HCT116 (cell line): ENCODE measurements at regions not wholly inside any gene's neighbourhood (a gene's known extent, or its start where the extent isn't known, plus 50 kb on each side); places are given as distances from the start of the nearest gene placed in this dataset.

Source experiments
- ATAC-seq: fragments of 200-7000 bp; cut with Tn5 transposase; 2 replicates; pipeline ENCODE4 v1.9.1; 2020; ENCODE audit warnings: mild to moderate bottlenecking, moderate library complexity
- BruUV-seq: library from RNA; stranded (reverse); fragments of 400-500 nt; replicated peaks from 2 replicates; lab custom pipeline; 2021; lab: Mats Ljungman, UMichigan
- CTCF ChIA-PET: fragments of 300-600 bp; sonication (Branson Sonifier 250); formaldehyde crosslinking; loops from one replicate; lab custom pipeline; 2021; ENCODE audit warnings: antibody characterized with exemption; lab: Charles Lee
- POLR2A ChIA-PET: fragments of 300-600, 350-600 bp; sonication (Branson Sonifier 250); formaldehyde crosslinking; loops from one replicate; lab custom pipeline; 2021; ENCODE audit warnings: antibody characterized with exemption; lab: Charles Lee
- RAD21 ChIA-PET, 2 experiments: fragments of 300-600 bp; sonication (Branson Sonifier 250); formaldehyde crosslinking; loops; one replicate each; lab custom pipeline; 2023; ENCODE audit warnings: low total read pairs in 2 of 2; ENCODE audit not compliant: uncharacterized antibody in 2 of 2, unreplicated experiment in 2 of 2, low non-redundant PET in 1 of 2; lab: Charles Lee
- DNase-seq: peaks from one replicate; pipeline ENCODE4 v3.0.0-alpha.2; 2010; ENCODE audit warnings: low read depth, low spot score
- H2AFZ ChIP-seq: fragments of 200-600 bp; shearing (Covaris generic), sonication (generic); 2 replicates; pipeline ENCODE4 v1.6.1; 2017; ENCODE audit warnings: low read depth, mixed run types, mixed read lengths, antibody characterized with exemption, low read length; ENCODE audit not compliant: poor library complexity, severe bottlenecking
- H3K27ac ChIP-seq: 2 replicates; pipeline ENCODE4 v1.5.1; 2012; ENCODE audit warnings: low read depth, low read length
- H3K27me3 ChIP-seq: fragments of 200-600 bp; sonication (generic); 2 replicates; pipeline ENCODE4 v1.6.1; 2016; ENCODE audit warnings: mixed run types, low read length, mixed read lengths; ENCODE audit not compliant: insufficient read depth
- H3K36me3 ChIP-seq, 2 experiments: fragments of 200-500 bp in 1 of 2; fragments of 200-600 bp in 1 of 2; sonication (Bioruptor generic) in 1 of 2; sonication (generic) in 1 of 2; 2 replicates each; pipeline versions ENCODE4 v1.5.1 to v1.6.1; 2014 to 2016; ENCODE audit warnings: low read length in 2 of 2, inconsistent platforms in 1 of 2, mixed read lengths in 1 of 2, mixed run types in 1 of 2; ENCODE audit not compliant: insufficient read depth in 2 of 2, control insufficient read depth in 1 of 2
- H3K4me1 ChIP-seq, 2 experiments: fragments of 200-600 bp in 1 of 2; sonication (generic) in 1 of 2; 2 replicates each; pipeline versions ENCODE4 v1.5.1 to v1.6.1; 2012 to 2017; ENCODE audit warnings: low read length in 2 of 2, inconsistent platforms in 1 of 2, mild to moderate bottlenecking in 1 of 2, mixed read lengths in 1 of 2, mixed run types in 1 of 2, moderate library complexity in 1 of 2; ENCODE audit not compliant: insufficient read depth in 2 of 2, control insufficient read depth in 1 of 2
- H3K4me2 ChIP-seq: fragments of 200-600 bp; sonication (generic); 2 replicates; pipeline ENCODE4 v1.6.1; 2017; ENCODE audit warnings: mixed run types, low read length, mixed read lengths
- H3K4me3 ChIP-seq, 2 experiments: fragments of 200-600 bp in 1 of 2; sonication (generic) in 1 of 2; replicated peaks in 1 of 2; 2 replicates each; pipeline ENCODE4 v1.5.1; 2011 to 2016; ENCODE audit warnings: low read length in 2 of 2, control low read depth in 1 of 2, low read depth in 1 of 2, mild to moderate bottlenecking in 1 of 2, mixed read lengths in 1 of 2, mixed run types in 1 of 2
- H3K79me2 ChIP-seq: fragments of 200-600 bp; sonication (generic); 2 replicates; pipeline ENCODE4 v1.6.1; 2017; ENCODE audit warnings: mild to moderate bottlenecking, mixed run types, low read length, moderate library complexity, mixed read lengths; ENCODE audit not compliant: insufficient read depth
- H3K9ac ChIP-seq: fragments of 200-600 bp; sonication (generic); 2 replicates; pipeline ENCODE4 v1.6.1; 2016; ENCODE audit warnings: low read length, mixed read lengths
- H3K9me2 ChIP-seq: fragments of 200-600 bp; sonication (generic), shearing (Covaris generic); 2 replicates; pipeline ENCODE4 v1.6.1; 2017; ENCODE audit warnings: mixed run types, mild to moderate bottlenecking, moderate library complexity; ENCODE audit not compliant: insufficient read depth
- H3K9me3 ChIP-seq, 2 experiments: fragments of 200-500 bp in 1 of 2; fragments of 200-600 bp in 1 of 2; sonication (Bioruptor generic) in 1 of 2; sonication (generic) in 1 of 2; 2 replicates each; pipeline ENCODE4 v1.6.1; 2014 to 2017; ENCODE audit warnings: low read length in 2 of 2, mixed read lengths in 2 of 2, inconsistent platforms in 1 of 2, low read depth in 1 of 2, mild to moderate bottlenecking in 1 of 2, mixed run types in 1 of 2, moderate library complexity in 1 of 2; ENCODE audit not compliant: control insufficient read depth in 1 of 2, insufficient read depth in 1 of 2
- H4K20me1 ChIP-seq: fragments of 200-600 bp; sonication (generic), shearing (Covaris generic); 2 replicates; pipeline ENCODE4 v1.6.1; 2017; ENCODE audit warnings: mixed run types, mild to moderate bottlenecking, moderate library complexity; ENCODE audit not compliant: insufficient read depth
- CBX3 ChIP-seq: IDR thresholded peaks from 2 replicates; pipeline ENCODE4 v1.6.1; 2012; ENCODE audit warnings: low read depth
- EZH2phosphoT487 ChIP-seq: fragments of 200-600 bp; IDR thresholded peaks from 2 replicates; pipeline ENCODE4 v1.6.1; 2018; ENCODE audit warnings: antibody characterized with exemption, borderline replicate concordance
- RAD21 ChIP-seq: IDR thresholded peaks from 2 replicates; pipeline ENCODE4 v1.6.1; 2012; ENCODE audit warnings: low read depth, mild to moderate bottlenecking
- SRF ChIP-seq: IDR thresholded peaks from 2 replicates; pipeline ENCODE4 v1.6.1; 2012; ENCODE audit warnings: low read depth
- YY1 ChIP-seq: IDR thresholded peaks from 2 replicates; pipeline ENCODE4 v1.6.1; 2011; ENCODE audit warnings: low read length, low read depth, moderate library complexity, mild to moderate bottlenecking; ENCODE audit not compliant: insufficient replicate concordance; ENCODE audit errors: extremely low read depth
- intact Hi-C: fragments of 100-400 bp; cut with micrococcal nuclease; formaldehyde crosslinking; loops from 2 replicates; pipeline ENCODE4 v1.10.0; 2022
- TF ChIP-seq, protein P1 (sequence below): IDR thresholded peaks from 2 replicates; pipeline ENCODE4 v1.6.1; 2011; ENCODE audit warnings: mild to moderate bottlenecking, low read length, moderate library complexity; ENCODE audit not compliant: insufficient replicate concordance; ENCODE audit errors: extremely low read depth
- TF ChIP-seq, protein P2 (sequence below): IDR thresholded peaks from 2 replicates; pipeline ENCODE4 v1.6.1; 2012
- TF ChIP-seq, protein P3 (sequence below): IDR thresholded peaks from 2 replicates; pipeline ENCODE4 v1.6.1; 2012

- no peak overlapping the region for H2AFZ ChIP-seq
- no peak overlapping the region for H3K4me3 ChIP-seq
- no peaks in the 10 kb centered on the region for H3K27me3 ChIP-seq
- no peaks in the 10 kb centered on the region for H4K20me1 ChIP-seq
- no peaks in the 10 kb centered on the region for H3K9me2 ChIP-seq
- POLR2A ChIA-PET, result no interaction called here
- H3K4me2 ChIP-seq, result no peak overlapping the region
- ATAC-seq (no peak), DNase-seq (no peak)
- no peak overlapping the region for H3K27ac ChIP-seq
- no peaks in the 10 kb centered on the region for H3K4me1 ChIP-seq
- CTCF ChIA-PET, result no interaction called here
- intact Hi-C loops, result no loop called here
- H3K9ac ChIP-seq, result no peak overlapping the region
- no peaks in the 10 kb centered on the region for H3K9me3 ChIP-seq
- H3K36me3 ChIP-seq, result no peaks in the 10 kb centered on the region
- RAD21 ChIA-PET, result no interaction called here
- no peaks in the 10 kb centered on the region for H3K79me2 ChIP-seq
- TF ChIP-seq, protein P1, sequence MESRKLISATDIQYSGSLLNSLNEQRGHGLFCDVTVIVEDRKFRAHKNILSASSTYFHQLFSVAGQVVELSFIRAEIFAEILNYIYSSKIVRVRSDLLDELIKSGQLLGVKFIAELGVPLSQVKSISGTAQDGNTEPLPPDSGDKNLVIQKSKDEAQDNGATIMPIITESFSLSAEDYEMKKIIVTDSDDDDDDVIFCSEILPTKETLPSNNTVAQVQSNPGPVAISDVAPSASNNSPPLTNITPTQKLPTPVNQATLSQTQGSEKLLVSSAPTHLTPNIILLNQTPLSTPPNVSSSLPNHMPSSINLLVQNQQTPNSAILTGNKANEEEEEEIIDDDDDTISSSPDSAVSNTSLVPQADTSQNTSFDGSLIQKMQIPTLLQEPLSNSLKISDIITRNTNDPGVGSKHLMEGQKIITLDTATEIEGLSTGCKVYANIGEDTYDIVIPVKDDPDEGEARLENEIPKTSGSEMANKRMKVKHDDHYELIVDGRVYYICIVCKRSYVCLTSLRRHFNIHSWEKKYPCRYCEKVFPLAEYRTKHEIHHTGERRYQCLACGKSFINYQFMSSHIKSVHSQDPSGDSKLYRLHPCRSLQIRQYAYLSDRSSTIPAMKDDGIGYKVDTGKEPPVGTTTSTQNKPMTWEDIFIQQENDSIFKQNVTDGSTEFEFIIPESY, result no peak
- TF ChIP-seq, protein P2, sequence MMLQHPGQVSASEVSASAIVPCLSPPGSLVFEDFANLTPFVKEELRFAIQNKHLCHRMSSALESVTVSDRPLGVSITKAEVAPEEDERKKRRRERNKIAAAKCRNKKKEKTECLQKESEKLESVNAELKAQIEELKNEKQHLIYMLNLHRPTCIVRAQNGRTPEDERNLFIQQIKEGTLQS, result no peak
- no peak for TF ChIP-seq SRF
- TF ChIP-seq CBX3, result no peak
- no peak for TF ChIP-seq EZH2phosphoT487
- no peak for TF ChIP-seq RAD21
- TF ChIP-seq YY1, result no peak
- TF ChIP-seq, protein P3, sequence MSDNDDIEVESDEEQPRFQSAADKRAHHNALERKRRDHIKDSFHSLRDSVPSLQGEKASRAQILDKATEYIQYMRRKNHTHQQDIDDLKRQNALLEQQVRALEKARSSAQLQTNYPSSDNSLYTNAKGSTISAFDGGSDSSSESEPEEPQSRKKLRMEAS, result no peak
- TF ChIP-seq, all 23 proteins: peak for 0
- BruUV-seq, result no TSS peak
These were observed 191.0 kb upstream of the C1orf174 start for GRCh38 chr1:4090976-4091660.
